ENCODE measurements at regions not wholly inside any gene's neighbourhood (a gene's known extent, or its start where the extent isn't known, plus 50 kb on each side); places are given as distances from the start of the nearest gene placed in this dataset.
"Not testable (repeated sequence)": the region's sequence is repeated elsewhere in the genome, so short reads cannot be mapped to it uniquely, and the experiment has no call there.

DNA sequence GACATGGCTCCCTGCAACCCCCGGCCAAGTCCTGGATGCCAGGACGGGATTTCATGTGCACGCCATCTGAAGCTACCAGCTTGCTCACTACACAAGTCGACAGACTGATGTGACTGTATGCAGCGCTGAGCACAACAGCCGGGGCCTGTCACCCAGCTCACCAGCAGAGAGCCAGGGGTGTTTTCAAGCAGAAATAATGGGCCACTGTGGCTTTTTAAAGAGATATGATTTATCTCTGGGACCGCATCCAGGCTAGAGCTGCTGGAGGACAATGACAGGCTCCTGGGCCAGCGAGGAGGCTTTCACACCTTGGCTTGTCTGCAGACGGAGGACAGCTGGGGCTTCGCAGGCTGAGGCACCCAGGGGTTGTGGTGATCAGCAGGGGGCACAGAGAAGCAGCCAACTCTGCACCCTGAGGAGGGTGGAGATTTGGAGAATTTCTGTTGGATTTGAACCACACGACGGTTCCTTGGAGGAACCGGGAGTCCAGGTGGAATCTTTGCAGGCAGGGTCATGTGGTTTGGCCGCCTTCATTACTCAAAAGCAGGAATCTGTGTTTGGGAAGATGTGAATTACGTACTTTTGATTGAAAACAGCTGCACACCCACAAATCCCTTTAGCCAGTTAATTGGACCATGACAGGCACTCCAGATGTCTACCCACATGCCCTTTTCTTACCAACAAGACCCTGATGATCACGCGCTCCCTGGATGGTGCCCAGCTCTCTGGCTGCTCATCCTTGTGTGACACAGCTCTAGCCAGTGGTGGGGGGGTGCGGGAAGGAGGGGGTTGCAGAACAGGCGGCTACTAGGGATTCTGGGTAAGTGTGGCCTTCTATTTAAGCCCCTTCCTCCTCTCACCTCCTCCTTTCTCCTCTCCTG is 430.6 kb downstream of the PREX1 start:
- ATAC-seq (ENCODE audit: low FRiP score); intact Hi-C loops (cut with DNase I); H3K27me3 ChIP-seq (ENCODE audit: control insufficient read depth in 1 of 2, insufficient read depth in 2 of 2, low read length in 1 of 2); H3K27ac ChIP-seq (ENCODE audit: low read depth in 1 of 2, low read length in 2 of 2); H3K4me1 ChIP-seq (ENCODE audit: control insufficient read depth in 1 of 2, insufficient read depth in 2 of 2, low read length in 2 of 2); H3K9me3 ChIP-seq (ENCODE audit: control insufficient read depth, low read length); H3K4me3 ChIP-seq (ENCODE audit: low read length in 2 of 2); H3K36me3 ChIP-seq (ENCODE audit: control insufficient read depth in 1 of 2, insufficient read depth in 2 of 2, low read length in 1 of 2); DNase-seq: not testable (repeated sequence)
- 93 to 94% methylated on average over 19 of the region's 19 CpGs for WGBS, 2 donors

DNA sequence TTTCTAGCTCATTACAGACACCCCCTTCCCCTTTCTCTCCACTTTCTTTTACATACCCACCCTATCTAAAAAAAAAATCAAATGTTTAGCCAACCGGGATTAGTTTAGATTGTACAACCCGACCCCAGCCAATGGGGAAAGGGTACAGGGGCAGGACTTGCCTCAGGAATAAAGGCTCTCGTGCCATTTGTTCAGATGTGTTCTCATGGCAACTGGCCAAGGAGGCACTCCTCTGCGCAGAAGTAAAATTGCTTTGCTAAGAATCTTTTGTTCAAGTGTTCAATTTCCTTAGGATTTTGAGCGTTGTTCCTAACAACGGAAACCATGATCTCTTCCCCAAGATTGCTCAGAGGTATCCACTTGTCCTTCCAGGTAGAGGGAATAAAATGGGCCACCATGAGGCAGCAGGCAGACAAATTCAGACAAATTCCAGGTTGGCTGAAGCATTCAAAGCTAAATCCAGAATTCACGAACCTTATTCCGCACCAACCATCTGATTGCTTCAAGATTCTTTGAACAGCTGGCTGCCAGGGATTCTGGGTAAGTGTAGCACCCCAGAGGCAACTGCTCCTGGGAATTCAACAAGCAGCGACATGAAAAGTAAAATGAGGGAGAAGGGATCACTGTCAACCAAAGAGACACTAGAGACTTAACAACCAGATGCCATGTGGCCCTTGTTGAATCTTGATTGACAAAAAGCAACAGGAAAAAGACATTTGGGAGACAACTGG is 431.8 kb downstream of the PREX1 start:
- Histone ChIP-seq H3K36me3 (ENCODE audit: control insufficient read depth in 1 of 2, insufficient read depth in 2 of 2, low read length in 1 of 2) (no peaks in the 10 kb centered on the region), H3K27me3 (ENCODE audit: control insufficient read depth in 1 of 2, insufficient read depth in 2 of 2, low read length in 1 of 2) (no peaks in the 10 kb centered on the region), H3K4me3 (ENCODE audit: low read length in 2 of 2) (no peak overlapping the region), H3K27ac (ENCODE audit: low read depth in 1 of 2, low read length in 2 of 2) (no peak overlapping the region), H3K9me3 (ENCODE audit: control insufficient read depth, low read length) (peaks cover 3% of the 10 kb centered on the region), H3K4me1 (ENCODE audit: control insufficient read depth in 1 of 2, insufficient read depth in 2 of 2, low read length in 2 of 2) (no peaks in the 10 kb centered on the region)
- ATAC-seq (ENCODE audit: low FRiP score), result no peak
- DNase-seq, result no peak
- intact Hi-C loops (cut with DNase I), result no loop called here
- 56 to 57% methylated on average over 9 of the region's 9 CpGs for WGBS, 2 donors

DNA sequence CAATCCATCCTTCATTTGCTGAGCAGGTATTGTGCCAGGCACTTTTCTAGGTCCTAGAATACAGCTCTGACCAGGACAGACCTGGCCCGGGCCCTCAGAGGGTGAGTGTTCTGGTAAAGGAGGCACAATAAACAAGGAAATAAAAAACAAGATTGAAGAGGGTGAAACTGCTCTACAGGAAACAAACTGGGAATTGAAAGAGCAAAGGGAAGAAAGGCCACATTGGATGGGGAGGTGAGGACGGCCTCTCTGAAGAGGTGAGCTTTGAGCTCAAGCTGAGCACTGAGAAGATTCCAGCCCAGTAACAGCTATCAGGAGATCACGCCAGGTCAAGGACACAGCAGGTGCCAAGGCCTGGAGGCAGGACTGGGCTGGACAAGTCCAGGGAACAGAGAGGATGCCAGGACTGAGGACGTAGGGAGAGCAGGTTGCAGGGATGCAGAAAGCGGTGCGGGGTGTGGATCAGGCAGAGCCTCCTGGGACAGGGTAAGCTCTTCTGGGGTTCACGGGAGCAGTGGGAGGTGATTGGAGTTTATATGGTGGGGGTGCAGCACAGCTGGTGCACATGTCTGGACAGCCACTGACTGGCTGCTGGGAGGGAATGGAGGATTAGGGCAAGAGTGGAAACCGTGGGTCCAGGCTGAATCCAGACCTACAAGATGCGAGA is 433.3 kb downstream of the PREX1 start:
- Histone ChIP-seq H3K27ac (ENCODE audit: low read depth in 1 of 2, low read length in 2 of 2) (no peak overlapping the region), H3K27me3 (ENCODE audit: control insufficient read depth in 1 of 2, insufficient read depth in 2 of 2, low read length in 1 of 2) (no peaks in the 10 kb centered on the region), H3K4me3 (ENCODE audit: low read length in 2 of 2) (no peak overlapping the region), H3K36me3 (ENCODE audit: control insufficient read depth in 1 of 2, insufficient read depth in 2 of 2, low read length in 1 of 2) (no peaks in the 10 kb centered on the region), H3K4me1 (ENCODE audit: control insufficient read depth in 1 of 2, insufficient read depth in 2 of 2, low read length in 2 of 2) (no peaks in the 10 kb centered on the region), H3K9me3 (ENCODE audit: control insufficient read depth, low read length) (peaks cover 3% of the 10 kb centered on the region)
- intact Hi-C loops (cut with DNase I), result no loop called here
- WGBS, 2 donors, result 92 to 93% methylated on average over 9 of the region's 9 CpGs
- no peak for ATAC-seq (ENCODE audit: low FRiP score)
- DNase-seq, result no peak

DNA sequence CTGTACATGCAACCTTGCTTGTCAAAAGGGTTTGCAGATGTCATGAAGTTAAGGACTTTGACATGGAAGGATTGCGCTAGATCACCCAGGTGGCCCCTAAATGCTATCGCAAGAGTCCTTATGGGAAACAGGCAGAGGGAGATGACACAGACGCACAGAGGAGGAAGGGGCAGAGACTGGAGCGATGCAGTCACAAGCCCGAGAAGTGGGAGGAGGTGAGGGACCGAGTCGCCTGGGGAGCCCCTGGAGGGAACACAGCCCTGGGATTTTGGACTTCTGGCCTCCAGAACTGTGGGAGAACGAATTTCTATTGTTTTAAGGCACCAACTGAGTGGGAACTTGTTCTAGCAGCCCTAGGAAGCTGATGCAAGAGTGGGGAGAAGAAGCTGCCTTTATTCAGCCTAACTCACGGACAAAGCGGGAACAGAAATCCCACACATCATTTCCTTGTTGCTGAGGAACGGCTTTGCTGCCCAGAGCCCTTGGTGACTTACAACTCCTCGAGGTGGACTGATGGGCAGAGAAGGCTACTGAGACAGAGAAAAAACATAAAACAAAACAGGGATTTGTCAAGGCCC is 434.0 kb downstream of the PREX1 start:
- 95 to 96% methylated on average over 12 of the region's 12 CpGs for WGBS, 2 donors
- no peaks in the 10 kb centered on the region for H3K4me1 ChIP-seq (ENCODE audit: control insufficient read depth in 1 of 2, insufficient read depth in 2 of 2, low read length in 2 of 2)
- peaks cover 3% of the 10 kb centered on the region for H3K9me3 ChIP-seq (ENCODE audit: control insufficient read depth, low read length)
- DNase-seq (no peak), ATAC-seq (ENCODE audit: low FRiP score) (no peak)
- H3K27ac ChIP-seq (ENCODE audit: low read depth in 1 of 2, low read length in 2 of 2), result no peak overlapping the region
- intact Hi-C loops (cut with DNase I), result no loop called here
- H3K4me3 ChIP-seq (ENCODE audit: low read length in 2 of 2), result no peak overlapping the region
- H3K36me3 ChIP-seq (ENCODE audit: control insufficient read depth in 1 of 2, insufficient read depth in 2 of 2, low read length in 1 of 2), result no peaks in the 10 kb centered on the region
- no peaks in the 10 kb centered on the region for H3K27me3 ChIP-seq (ENCODE audit: control insufficient read depth in 1 of 2, insufficient read depth in 2 of 2, low read length in 1 of 2)

DNA sequence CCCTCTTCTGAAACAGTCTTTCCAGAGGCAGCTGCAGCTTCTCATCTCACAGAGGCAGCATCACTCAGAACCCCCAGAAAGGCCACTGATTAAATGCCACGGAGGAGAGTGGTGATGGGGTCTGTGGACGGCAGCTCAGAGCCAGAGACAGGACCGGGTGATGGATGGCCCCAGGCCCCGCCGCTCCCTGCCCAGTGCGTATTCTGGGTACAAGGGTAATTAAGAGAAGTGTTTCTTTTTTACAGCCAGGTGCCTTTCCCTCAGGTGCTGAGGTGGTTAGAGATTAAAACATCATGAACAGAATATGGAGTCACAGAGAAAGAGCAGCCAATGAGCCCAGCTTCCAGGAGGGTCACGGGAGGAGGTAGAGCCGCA is 434.5 kb downstream of the PREX1 start:
- H3K36me3 ChIP-seq (ENCODE audit: control insufficient read depth in 1 of 2, insufficient read depth in 2 of 2, low read length in 1 of 2), result no peaks in the 10 kb centered on the region
- no peaks in the 10 kb centered on the region for H3K4me1 ChIP-seq (ENCODE audit: control insufficient read depth in 1 of 2, insufficient read depth in 2 of 2, low read length in 2 of 2)
- H3K27ac ChIP-seq (ENCODE audit: low read depth in 1 of 2, low read length in 2 of 2), result no peak overlapping the region
- H3K9me3 ChIP-seq (ENCODE audit: control insufficient read depth, low read length), result peaks cover 3% of the 10 kb centered on the region
- ATAC-seq (ENCODE audit: low FRiP score) (no peak), DNase-seq (no peak)
- intact Hi-C loops (cut with DNase I), result no loop called here
- 97 to 98% methylated on average over 8 of the region's 8 CpGs for WGBS, 2 donors
- no peak overlapping the region for H3K4me3 ChIP-seq (ENCODE audit: low read length in 2 of 2)
- H3K27me3 ChIP-seq (ENCODE audit: control insufficient read depth in 1 of 2, insufficient read depth in 2 of 2, low read length in 1 of 2), result no peaks in the 10 kb centered on the region

DNA sequence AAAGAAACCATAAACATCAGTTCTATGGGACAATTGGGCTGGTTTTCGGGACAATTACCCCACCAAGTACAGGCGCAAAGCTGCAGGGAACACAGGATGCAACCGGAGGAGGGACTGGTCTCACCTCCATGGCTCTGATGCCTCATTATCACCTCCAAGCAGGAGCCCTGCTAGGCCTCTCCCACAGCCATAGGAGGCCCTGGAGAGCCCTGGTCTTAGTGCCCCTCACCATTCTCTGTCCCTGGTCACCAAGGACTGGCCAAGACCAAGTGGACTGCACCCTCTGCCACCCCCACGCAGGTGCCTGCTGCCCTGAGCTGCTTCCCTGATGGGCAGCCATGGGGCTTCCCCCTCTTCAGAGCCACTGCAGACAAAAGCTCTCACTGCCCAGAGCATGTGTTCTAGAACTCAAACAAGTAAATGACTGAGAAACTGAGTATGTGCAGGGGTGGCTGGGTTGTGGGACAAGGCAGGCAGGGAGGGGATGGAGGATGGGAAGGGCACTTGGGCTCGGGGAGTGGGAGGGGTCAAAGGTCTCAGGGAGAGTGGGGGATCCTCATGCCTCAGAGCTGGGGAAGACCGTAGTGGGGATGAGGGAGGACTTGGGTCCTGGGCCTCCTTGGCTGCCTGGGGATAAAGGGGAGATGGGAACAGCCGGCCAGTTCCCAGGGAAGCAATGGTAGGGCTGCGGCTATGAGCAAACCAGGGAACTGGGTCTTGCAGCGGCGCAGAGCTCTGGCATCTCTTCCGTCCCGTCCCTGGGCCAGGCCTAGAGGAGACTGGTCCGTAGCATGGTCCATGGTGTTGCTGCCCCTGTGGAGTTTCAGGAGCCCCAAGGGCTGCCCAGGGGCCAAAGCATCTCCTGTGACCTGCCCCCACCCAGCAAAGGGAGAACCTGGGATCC is 435.1 kb downstream of the PREX1 start:
- peak; percentile 22 for ATAC-seq (ENCODE audit: low FRiP score)
- WGBS, 2 donors, result 94 to 96% methylated on average over 13 of the region's 13 CpGs
- intact Hi-C loops (cut with DNase I), result no loop called here

DNA sequence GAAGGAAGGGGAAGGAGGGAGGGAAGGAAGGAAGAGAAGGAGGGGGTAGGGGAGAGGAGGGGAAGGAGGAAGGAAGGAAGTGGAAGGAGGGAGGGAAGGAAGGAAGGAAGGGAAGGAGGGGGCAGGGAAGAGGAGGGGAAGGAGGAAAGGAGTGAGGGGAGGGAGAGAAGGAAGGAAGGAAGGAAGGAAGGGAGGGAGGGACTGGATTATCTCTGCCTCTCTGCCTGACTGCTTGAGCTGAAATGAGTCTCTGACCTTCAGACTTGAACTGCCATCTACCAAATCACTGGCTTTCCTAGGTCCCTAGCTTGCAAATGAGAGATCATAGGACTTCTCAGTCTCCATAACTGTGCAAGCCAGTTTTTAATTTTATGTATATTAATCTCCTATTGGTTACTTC is 436.8 kb downstream of the PREX1 start:
- Histone ChIP-seq H3K4me1 (ENCODE audit: control insufficient read depth in 1 of 2, insufficient read depth in 2 of 2, low read length in 2 of 2) (no peaks in the 10 kb centered on the region), H3K36me3 (ENCODE audit: control insufficient read depth in 1 of 2, insufficient read depth in 2 of 2, low read length in 1 of 2) (no peaks in the 10 kb centered on the region), H3K4me3 (ENCODE audit: low read length in 2 of 2) (no peak overlapping the region), H3K27ac (ENCODE audit: low read depth in 1 of 2, low read length in 2 of 2) (no peak overlapping the region), H3K27me3 (ENCODE audit: control insufficient read depth in 1 of 2, insufficient read depth in 2 of 2, low read length in 1 of 2) (no peaks in the 10 kb centered on the region), H3K9me3 (ENCODE audit: control insufficient read depth, low read length) (peaks cover 3% of the 10 kb centered on the region)
- intact Hi-C loops (cut with DNase I), result no loop called here
- DNase-seq (no peak), ATAC-seq (ENCODE audit: low FRiP score) (no peak)

More for the DNA sequence above, 435.1 kb downstream of the PREX1 start:
- Histone ChIP-seq H3K4me3 (ENCODE audit: low read length in 2 of 2) (no peak overlapping the region), H3K27ac (ENCODE audit: low read depth in 1 of 2, low read length in 2 of 2) (no peak overlapping the region), H3K27me3 (ENCODE audit: control insufficient read depth in 1 of 2, insufficient read depth in 2 of 2, low read length in 1 of 2) (no peaks in the 10 kb centered on the region), H3K36me3 (ENCODE audit: control insufficient read depth in 1 of 2, insufficient read depth in 2 of 2, low read length in 1 of 2) (no peaks in the 10 kb centered on the region), H3K9me3 (ENCODE audit: control insufficient read depth, low read length) (peaks cover 3% of the 10 kb centered on the region), H3K4me1 (ENCODE audit: control insufficient read depth in 1 of 2, insufficient read depth in 2 of 2, low read length in 2 of 2) (no peaks in the 10 kb centered on the region)
- DNase-seq, result no peak

DNA sequence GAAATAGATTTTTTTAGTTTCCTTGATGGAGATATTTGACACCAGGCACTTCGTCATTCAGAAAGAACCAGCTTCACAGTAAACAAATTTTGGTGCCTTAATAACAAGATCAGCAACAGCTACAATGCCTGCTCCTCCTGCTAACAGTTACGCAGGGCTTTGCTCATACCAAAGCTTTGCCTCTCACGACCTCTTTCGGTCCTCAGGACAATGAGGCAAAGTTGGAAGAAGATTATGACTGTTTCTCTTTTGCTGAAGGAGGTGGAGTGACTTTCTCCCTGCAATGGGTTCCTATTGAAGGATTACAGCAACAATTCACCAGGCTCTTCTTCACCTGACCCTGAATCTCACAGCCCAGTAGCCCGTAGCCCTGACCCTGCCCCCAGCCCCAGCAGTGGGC is 440.1 kb downstream of the PREX1 start:
- intact Hi-C loops (cut with DNase I), result no loop called here
- Histone ChIP-seq H3K4me1 (ENCODE audit: control insufficient read depth in 1 of 2, insufficient read depth in 2 of 2, low read length in 2 of 2) (no peaks in the 10 kb centered on the region), H3K27ac (ENCODE audit: low read depth in 1 of 2, low read length in 2 of 2) (no peak overlapping the region), H3K4me3 (ENCODE audit: low read length in 2 of 2) (no peak overlapping the region), H3K36me3 (ENCODE audit: control insufficient read depth in 1 of 2, insufficient read depth in 2 of 2, low read length in 1 of 2) (no peaks in the 10 kb centered on the region), H3K27me3 (ENCODE audit: control insufficient read depth in 1 of 2, insufficient read depth in 2 of 2, low read length in 1 of 2) (no peaks in the 10 kb centered on the region), H3K9me3 (ENCODE audit: control insufficient read depth, low read length) (peaks cover 3% of the 10 kb centered on the region)
- 88 to 91% methylated on average over 5 of the region's 5 CpGs for WGBS, 2 donors
- no peak for DNase-seq
- ATAC-seq (ENCODE audit: low FRiP score), result no peak

Data from aorta (tissue), 5 donors.